HG03060 (cell line): ENCODE measurements at regions not wholly inside any gene's neighbourhood (a gene's known extent, or its start where the extent isn't known, plus 50 kb on each side); places are given as distances from the start of the nearest gene placed in this dataset.

Experiments used
- ATAC-seq: cut with Tn5 transposase; IDR thresholded peaks from one replicate; pipeline ENCODE4 v1.9.1; 2021; ENCODE audit warnings: low read depth, moderate number of reproducible peaks; ENCODE audit not compliant: unreplicated experiment

DNA sequence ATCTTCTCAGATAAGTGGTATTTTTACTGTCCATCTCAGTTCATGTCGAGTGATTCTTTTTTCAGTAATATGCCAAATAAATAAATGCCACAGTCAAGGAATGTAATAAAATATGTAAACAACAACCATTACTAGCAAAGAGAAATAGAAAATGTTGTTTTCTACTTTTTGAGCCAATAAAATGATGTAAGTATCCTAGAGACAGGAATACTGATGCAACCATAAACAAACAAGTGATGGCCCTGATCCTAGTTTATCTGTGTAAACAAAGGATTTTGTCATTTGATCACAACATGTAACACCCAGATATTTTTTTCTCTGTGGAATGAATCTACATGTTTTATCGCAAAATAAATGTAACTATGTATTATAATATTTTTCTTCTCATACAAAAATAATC lies 1852.8 kb downstream of the EFNA5 start:
- no peak for ATAC-seq

DNA sequence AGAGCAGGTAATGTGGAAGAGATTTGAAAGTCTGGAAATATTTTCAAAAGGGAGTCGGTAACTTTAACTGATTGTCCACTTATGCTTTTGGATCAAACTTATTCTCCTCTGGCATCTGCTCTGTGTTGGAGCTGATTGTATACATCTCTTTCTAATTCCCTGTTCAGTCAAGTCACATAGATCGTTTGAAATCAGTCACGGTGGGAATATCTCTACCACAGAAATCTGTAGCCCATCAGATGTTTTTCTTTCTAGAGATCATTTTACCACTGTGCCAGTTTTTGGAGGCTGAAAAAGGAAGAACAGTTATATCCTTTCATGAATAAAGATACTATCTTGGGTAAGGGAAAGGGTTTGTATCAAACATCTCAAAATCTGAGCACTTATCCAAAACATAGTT lies 1853.3 kb downstream of the EFNA5 start:
- no peak for ATAC-seq

DNA sequence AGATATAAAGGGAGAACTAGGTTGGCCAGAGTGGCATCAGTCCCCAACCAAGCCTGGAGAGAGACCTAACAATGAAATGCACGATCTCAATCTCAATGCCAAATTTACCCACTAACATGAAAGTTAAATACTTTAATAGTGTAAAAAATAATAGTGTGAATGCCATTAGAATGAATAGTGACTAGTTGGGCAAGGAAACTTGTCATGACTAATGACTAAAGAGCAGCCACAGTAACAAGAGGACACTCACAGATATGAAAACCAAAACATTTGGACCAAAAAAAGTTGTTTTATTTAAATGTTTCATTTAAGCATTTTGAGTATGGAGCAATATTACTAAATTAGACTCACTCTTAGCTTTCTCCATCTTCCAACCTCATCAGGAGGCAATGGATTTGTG lies 1853.8 kb downstream of the EFNA5 start:
- no peak for ATAC-seq

DNA sequence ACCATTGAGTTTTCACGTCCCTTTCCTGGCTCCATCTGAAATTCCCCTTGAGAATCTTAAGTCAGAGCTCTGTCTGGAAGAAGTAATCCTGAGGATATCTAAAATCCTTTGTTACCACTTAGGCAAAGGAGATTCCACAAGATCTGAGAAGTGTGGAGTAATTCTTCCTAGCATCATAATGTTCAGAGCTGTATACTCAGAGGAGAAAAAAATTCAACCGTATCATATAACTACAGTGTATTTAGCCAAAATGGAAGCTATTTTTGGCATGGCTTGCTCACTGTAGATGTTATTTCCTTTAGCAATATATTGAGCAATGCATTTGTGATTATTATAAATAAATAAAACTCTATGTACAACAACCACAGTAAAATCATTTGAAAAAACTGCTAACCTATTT lies 1858.4 kb downstream of the EFNA5 start:
- ATAC-seq = no peak

DNA sequence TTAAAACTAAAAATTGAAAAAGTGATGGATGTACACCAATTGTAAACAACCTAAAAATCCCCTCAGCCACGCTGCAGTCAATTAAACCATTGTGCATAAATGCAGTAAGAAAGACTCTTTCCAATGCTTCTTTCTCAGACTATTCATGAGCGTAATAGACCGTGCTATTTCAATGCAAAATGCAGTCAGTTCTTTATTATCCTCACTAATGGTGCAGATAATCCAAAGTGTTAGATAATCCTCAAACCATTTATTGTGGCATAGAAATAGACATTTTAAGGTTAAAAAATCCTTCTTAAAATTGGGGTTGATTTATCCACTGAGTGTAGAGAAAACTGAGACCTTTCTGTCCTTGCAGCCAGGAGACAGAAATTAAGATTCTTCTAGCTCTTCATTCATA lies 1862.8 kb downstream of the EFNA5 start:
- ATAC-seq = no peak

DNA sequence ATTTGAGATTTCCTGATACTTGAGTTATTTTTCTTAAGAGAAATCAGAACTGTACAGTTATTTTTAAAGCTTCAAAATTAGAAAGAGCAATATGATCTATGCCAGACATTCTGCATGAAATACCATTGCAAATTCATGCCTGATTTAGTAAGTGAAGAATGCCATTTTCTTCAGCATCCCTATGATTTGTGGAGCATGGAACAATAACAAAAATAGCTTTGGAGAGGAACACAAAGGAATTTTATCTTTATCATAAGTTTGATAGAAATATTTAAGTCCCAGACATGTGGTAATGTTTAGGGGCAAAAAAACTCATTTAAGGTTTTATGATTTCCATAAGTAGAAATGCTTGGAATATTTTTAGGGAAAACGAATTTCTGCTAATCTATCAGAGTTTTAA lies 1863.4 kb downstream of the EFNA5 start:
- ATAC-seq = no peak

DNA sequence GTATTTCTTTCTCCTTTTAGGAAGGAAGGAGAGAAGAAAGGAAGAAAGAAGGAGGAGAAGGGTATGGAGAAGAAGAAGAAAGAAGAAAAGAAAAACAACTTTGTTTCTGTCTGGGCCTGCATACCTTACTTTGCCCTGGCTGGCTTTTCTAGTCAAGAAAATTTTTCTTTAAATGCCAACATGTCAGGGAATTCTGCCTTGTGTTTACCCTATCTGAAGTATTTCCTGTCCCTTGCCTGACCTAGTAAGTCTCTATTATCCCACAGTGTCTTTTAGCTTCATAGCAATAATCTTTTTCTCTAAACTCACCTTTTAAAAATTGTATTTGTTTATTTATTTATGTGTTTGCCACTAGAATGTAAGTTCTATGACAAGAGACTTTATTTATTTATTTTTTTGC lies 1864.1 kb downstream of the EFNA5 start:
- ATAC-seq = no peak

DNA sequence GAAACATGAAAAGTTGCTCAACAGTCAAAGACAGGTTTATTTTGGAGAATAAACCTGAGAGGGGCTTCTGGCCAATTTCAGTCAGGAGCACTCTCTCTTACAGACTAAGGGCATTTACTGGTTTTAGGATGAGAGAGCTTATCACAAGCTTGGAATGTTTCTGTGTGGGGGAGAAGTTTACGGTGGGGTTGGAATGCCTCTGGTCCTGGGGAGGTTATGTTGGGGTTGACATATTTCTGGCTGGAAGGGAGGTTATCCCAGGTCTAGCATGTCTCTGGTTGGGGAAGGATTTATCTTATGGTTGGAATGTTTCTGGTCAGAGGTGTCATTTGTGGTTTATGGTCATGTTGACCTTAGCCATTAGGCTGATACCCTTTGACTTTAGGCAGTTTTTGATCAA lies 1867.3 kb downstream of the EFNA5 start:
- ATAC-seq = no peak

DNA sequence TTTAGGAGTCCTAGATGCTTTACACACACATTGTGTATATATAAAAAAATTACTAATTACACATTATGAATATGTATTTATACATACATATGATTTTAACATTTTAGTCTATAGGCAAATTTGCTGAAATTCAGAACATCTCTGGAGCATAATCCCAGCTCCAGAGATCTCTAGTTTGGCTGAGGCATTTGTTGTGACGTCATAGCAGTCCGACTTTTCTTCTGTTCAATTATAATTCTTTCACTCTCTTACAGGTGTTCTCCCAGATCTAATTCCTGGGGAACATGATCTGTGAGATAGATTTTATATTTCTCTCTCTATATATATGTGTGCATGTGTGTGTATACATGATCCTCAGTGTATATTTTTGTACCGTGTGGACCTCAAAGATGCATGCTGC lies 1876.2 kb downstream of the EFNA5 start:
- no peak for ATAC-seq

DNA sequence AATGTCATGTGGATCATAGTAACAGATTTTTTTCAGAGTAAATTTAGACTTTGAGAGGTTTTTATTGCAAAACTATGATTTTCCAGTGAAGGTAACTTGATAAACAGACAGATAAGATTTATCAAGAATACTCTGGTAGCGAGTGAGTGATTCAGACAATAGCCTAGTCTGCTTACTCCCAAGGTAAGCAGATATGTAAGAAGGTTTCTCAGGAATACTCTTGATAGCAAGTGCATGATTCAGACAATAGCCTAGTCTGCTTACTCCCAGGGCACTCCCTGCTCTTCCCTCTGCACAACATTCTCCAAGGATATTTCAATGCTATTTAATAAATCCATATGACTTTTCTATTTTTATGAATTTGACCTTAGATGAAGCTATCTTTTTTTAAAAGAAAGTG lies 1881.5 kb downstream of the EFNA5 start:
- no peak for ATAC-seq

DNA sequence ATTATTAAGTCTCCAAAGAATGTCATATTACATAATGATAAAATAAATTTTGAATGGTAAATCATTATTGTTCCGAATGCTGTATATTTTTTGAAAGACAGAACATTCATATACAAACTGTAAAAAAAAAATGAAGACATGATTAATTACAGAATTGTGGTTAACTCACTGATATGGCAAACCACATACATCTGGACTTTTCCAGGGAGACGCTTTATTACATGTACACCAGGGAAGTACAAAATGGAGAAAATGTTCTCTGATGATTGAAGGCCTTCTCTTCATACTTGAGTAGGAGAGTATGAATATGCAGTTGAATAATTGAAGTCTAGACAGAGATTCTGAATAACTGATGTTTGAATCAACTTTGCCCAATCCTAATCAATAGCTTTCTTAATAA lies 1886.9 kb downstream of the EFNA5 start:
- ATAC-seq = no peak

DNA sequence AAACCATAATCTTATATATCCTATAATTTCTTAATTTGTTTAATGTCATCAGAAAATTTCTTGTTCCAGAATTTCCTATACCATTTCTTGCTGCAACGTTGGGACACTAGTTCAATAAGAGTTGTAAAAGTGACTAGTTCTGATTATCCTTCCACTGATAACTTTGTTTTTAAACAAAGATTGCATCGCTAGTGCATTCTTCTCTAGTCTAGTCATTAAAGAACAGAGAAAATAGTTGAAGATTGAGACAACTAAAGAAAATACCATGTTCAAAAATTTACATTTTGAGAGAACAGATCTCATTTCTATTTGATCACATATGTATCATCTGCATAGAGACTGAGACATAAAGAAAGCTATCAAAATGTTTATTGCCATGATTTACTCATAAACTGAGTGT lies 1888.2 kb downstream of the EFNA5 start:
- ATAC-seq = no peak

DNA sequence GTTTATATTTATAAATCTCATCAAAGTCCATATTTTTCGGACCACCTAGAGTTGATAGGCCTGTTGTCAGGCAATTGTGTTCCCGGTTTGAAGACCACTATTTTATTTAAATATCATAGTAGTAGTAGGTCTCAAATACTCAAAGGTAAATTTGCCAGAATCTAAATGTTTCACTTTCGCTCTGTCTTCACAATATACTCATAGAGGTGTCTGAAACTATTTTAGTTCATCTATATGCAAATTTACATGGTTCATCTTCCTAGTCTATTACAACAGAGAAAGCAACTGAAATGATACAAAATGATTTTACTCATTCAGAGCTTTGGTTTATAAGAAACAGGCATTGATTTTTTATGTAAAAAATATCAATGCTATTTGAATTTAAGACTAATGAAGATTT lies 1897.5 kb downstream of the EFNA5 start:
- no peak for ATAC-seq

DNA sequence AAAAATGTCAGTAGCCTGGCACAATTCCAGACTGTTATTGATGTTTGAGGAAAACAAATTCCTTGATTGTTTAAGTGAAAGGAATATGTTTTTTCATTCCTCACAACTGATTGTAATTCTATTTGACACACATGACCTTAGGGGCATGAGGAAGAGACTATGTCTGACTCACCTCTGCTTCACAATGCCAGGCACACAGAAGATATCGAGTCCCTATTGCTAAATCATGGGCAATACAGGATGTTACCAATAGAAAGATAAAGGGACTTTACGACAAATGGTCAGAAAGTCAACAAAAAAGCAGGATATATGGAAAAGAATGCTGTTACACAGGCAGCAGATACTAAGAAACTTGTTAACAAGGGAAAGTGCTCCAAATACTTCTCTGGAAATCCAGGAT lies 1903.5 kb downstream of the EFNA5 start:
- ATAC-seq = no peak

DNA sequence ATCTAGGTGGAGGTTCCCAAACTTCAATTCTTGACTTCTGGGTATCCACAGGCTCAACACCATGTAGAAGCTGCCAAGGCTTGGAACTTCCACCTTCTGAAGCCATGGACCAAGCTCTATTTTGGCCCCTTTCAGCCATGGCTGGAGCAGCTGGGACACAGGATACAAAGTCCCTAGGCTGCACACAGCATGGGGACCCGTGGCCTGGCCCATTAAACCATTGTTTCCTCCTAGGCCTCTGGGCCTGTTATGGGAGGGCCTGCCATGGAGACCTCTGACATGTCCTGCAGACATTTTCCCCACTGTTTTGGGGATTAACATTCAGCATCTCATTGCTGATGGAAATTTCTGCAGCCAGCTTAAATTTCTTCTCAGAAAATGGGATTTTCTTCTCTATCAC lies 1908.0 kb downstream of the EFNA5 start:
- ATAC-seq = no peak

DNA sequence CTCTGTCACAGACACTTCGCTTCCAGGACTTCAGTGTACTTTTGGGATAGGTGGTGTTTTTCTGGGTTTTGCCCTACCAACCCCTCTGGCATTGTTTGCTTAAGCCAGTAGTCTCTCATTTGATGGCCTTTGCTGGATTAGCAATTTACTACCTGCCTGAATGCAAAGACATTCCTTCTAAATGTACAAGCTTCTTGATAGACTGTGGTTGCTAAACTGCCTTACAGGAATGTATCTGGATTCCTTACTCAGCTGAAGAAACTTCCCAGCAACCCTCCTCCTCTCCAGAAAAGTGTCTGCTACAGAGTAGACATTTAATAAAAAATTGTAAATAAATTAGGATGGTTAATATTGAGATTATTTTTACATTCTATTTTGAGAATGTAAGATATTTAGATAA lies 1916.7 kb downstream of the EFNA5 start:
- no peak for ATAC-seq

DNA sequence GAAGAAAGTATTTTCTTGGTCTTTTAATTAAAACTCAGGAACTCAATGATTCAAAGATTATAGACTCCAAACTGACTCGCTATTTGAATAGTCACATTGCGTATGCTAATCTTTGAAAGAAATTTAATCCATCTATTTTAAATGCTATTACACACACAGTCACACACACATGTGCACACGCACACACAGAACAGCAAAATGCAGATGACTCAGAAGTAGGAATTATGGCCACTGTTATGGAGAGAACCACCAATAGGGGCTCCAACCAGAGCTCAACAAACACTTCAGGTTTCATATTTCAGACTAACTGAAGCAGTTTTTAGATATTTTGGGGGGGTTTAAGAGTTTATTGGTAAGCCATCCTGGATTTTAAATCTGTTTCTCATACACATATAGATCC lies 1917.9 kb downstream of the EFNA5 start:
- ATAC-seq = no peak

DNA sequence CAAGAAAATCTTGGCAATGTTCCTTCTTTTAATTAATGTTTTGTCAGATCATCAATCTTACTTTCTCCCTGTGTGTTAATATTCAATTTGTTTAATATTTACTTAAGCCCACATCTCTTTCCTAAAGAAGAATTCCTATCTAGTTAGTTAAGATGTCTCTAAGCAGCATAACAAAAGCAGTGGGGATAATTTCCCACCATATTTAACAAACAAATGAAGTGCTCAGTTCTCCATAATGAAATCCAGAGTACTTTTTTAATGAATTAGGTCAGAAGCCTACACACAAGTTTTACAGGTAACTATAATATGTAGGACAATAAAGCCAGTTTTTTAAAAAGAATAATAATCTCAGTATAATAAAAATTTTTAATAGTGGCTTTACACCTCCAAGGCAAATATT lies 1918.8 kb downstream of the EFNA5 start:
- ATAC-seq = no peak

DNA sequence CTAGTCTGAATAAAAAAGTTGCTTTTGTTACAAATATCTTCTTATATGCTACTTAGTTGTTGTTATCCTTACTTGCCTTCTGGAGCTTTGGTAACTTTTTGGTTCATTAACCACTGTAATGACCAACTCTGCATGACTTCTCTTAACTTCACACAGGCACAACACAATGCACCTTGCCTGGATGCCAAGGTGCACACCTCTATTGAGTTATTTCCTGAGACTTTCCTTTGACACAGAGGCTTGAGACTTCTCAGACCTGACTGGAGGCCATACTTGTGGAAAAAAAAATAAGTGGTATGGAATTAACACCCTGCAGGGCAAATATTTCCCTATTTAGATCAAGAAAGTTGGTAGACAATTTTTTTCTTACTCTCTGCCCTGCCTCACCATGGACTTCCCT lies 1925.6 kb downstream of the EFNA5 start:
- ATAC-seq = no peak

DNA sequence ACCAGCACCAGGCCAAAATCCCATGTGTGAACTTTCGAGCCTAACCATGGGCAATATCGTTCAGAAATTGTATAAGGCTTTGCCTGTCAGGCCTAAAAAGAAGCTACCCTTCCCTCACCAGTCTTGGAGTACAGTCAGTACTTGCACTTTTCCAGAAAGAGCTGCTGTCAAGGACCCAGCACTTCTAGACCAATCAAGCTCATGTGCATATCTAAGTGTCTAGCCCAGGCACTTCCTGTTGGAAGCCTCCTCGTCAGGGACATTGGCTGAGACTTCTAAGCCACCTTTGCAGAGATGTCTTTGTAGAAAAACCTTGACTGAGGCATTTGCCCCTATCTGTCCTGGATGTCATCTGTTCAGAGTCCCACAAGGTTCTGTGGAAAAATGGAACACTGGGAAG lies 1930.5 kb downstream of the EFNA5 start:
- ATAC-seq = no peak

DNA sequence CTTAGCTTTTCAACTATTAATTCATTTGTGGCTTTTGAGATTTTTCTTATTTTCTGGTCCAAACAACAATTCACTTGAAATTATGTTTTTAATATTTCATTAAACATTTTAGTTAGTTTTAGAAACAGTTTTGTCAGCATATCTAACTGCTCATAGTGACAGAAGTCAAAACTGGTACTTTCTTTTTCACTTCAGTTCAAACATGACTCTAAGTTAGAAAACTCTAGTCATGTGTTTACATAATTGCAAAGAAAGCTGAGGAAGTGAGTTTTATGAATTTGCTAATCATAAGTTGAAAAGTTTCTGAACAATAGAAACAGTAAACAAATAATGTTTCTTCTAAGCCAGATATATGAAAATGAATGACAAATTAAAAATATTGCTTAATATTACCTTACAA lies 1931.0 kb downstream of the EFNA5 start:
- no peak for ATAC-seq

DNA sequence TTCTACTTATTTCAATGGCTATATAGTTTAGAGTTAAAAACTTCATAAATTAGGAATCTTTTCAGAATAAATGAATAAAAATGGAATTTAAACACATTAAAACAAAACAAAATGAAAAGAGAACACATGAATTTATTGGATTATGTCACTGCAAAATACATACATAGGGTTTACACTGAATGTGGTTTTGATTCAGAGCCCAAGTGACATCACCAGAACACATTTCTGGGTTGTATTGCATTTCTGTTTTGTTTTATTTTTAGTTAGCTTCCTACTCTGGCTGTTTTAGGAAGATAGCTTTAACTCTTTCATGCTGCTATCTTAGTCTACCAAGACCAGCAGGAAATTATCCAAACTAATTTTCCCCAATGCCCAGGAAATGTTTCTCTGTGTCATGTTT lies 1935.0 kb downstream of the EFNA5 start:
- no peak for ATAC-seq

DNA sequence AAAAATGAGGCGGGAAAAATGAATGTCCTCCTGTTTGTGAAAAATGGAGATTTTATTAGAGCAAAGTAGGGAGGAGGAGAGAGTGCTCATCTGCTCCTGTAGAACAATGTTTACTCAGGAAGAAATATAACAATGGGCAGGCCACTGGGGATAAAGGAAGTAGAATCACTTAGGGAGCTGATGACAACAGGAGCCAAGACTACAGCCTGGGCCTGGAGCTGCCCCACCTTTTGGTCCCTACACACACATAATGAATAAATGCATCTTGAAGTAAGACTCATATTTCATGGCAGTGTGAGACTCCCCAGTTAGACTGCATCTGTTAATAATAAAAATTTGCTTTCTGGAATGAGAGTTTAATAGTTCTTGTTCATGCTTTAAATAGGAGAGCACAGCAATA lies 1939.8 kb downstream of the EFNA5 start:
- ATAC-seq = no peak

DNA sequence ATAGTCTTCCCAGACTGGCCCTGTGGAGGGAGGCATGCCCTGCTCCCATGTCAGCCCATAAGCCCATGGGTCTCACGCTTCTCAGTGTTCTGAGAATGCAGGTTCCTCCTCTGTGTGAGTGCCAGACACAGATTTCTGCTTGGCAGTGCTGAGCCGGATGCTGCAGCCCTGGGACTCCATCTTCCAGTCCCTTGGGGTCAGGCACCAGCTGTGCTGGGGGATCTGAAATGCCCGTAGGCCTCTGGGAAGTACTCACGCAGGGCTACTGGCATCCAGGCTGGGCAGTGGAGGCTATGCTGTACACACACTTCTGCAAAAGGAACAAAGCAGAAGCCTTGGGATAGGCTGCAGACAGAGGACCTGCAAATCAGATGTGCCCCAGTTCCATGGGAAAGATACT lies 1944.6 kb downstream of the EFNA5 start:
- ATAC-seq = no peak
